ENCODE measurements at regions not wholly inside any gene's neighbourhood (a gene's known extent, or its start where the extent isn't known, plus 50 kb on each side); places are given as distances from the start of the nearest gene placed in this dataset.
"Not testable (repeated sequence)": the region's sequence is repeated elsewhere in the genome, so short reads cannot be mapped to it uniquely, and the experiment has no call there.

GRCh38 chr2:16227811-16228462, 287.6 kb downstream of the MYCN start:
- no peak for DNase-seq

- peak; percentile 89 for DNase-seq
These were observed 286.8 kb downstream of the MYCN start for GRCh38 chr2:16226943-16227664.

- DNase-seq = no peak
These were observed 286.0 kb downstream of the MYCN start for GRCh38 chr2:16226381-16226780.

GRCh38 chr2:16225545-16225944, 285.2 kb downstream of the MYCN start:
- DNase-seq = no peak

GRCh38 chr2:16225071-16225470, 284.7 kb downstream of the MYCN start:
- no peak for DNase-seq

GRCh38 chr2:16224298-16225045, 284.1 kb downstream of the MYCN start:
- no peak for DNase-seq

- no peak for DNase-seq
These were observed 283.5 kb downstream of the MYCN start for GRCh38 chr2:16223841-16224177.

GRCh38 chr2:16223161-16223840, 283.0 kb downstream of the MYCN start:
- DNase-seq = no peak

- DNase-seq = no peak
These were observed 282.0 kb downstream of the MYCN start for GRCh38 chr2:16222326-16222725.

GRCh38 chr2:16221461-16222010, 281.2 kb downstream of the MYCN start:
- DNase-seq = no peak

GRCh38 chr2:16219292-16219975, 279.1 kb downstream of the MYCN start:
- DNase-seq = no peak

GRCh38 chr2:16218625-16219024, 278.3 kb downstream of the MYCN start:
- DNase-seq = no peak

- DNase-seq = no peak
These were observed 277.8 kb downstream of the MYCN start for GRCh38 chr2:16218161-16218560.

- DNase-seq = not testable (repeated sequence)
These were observed 277.4 kb downstream of the MYCN start for GRCh38 chr2:16217741-16218140.

- no peak for DNase-seq
These were observed 276.9 kb downstream of the MYCN start for GRCh38 chr2:16217291-16217690.

- DNase-seq = no peak
These were observed 276.2 kb downstream of the MYCN start for GRCh38 chr2:16216558-16216945.

- DNase-seq = no peak
These were observed 275.7 kb downstream of the MYCN start for GRCh38 chr2:16215902-16216557.

- no peak for DNase-seq
These were observed 274.5 kb downstream of the MYCN start for GRCh38 chr2:16214861-16215260.

GRCh38 chr2:16214391-16214790, 274.0 kb downstream of the MYCN start:
- no peak for DNase-seq

GRCh38 chr2:16212321-16212720, 272.0 kb downstream of the MYCN start:
- no peak for DNase-seq

- DNase-seq = no peak
These were observed 271.0 kb downstream of the MYCN start for GRCh38 chr2:16211341-16211740.

GRCh38 chr2:16210841-16211240, 270.5 kb downstream of the MYCN start:
- no peak for DNase-seq

Data from NCI-H1105 (cell line).